ENCODE measurements at regions not wholly inside any gene's neighbourhood (a gene's known extent, or its start where the extent isn't known, plus 50 kb on each side); places are given as distances from the start of the nearest gene placed in this dataset.

DNA sequence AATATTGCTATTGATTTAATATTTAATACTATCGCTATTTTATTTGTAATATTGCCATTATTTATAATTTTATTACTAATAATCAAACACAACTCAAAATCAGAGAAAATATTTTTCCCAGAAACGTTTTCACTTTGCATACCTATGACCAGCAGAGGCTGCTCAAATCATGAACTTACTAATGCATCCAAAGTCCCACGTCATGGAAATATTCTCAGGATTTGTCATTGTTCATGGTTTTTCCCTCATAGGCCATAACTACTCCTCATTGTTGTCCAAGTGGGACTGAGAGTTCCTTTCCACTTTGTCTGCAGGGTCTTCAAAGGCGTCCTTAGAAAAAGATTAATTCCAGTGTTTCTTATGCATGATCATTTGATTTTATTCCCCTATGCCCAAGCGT is 344.8 kb downstream of the THBS2 start:
- Mint-ChIP-seq H3K36me3 (no peaks in the 10 kb centered on the region), H3K4me3 (no peak overlapping the region), H3K27ac (no peak overlapping the region), H3K27me3 (no peaks in the 10 kb centered on the region), H3K4me1 (ENCODE audit: unreplicated experiment) (peaks cover 6% of the 10 kb centered on the region), H3K9me3 (peaks cover 17% of the 10 kb centered on the region)
- TF ChIP-seq, protein P1, sequence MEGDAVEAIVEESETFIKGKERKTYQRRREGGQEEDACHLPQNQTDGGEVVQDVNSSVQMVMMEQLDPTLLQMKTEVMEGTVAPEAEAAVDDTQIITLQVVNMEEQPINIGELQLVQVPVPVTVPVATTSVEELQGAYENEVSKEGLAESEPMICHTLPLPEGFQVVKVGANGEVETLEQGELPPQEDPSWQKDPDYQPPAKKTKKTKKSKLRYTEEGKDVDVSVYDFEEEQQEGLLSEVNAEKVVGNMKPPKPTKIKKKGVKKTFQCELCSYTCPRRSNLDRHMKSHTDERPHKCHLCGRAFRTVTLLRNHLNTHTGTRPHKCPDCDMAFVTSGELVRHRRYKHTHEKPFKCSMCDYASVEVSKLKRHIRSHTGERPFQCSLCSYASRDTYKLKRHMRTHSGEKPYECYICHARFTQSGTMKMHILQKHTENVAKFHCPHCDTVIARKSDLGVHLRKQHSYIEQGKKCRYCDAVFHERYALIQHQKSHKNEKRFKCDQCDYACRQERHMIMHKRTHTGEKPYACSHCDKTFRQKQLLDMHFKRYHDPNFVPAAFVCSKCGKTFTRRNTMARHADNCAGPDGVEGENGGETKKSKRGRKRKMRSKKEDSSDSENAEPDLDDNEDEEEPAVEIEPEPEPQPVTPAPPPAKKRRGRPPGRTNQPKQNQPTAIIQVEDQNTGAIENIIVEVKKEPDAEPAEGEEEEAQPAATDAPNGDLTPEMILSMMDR (conservative IDR thresholded peaks at IDR 0.05) = peak; percentile 25
- no peak for DNase-seq (ENCODE audit: extremely low spot score, unreplicated experiment)

GRCh38 chr6:168908166-168908565 is 345.5 kb downstream of the THBS2 start:
- no peak overlapping the region for H3K4me3 Mint-ChIP-seq
- H3K4me1 Mint-ChIP-seq (ENCODE audit: unreplicated experiment) = peaks cover 6% of the 10 kb centered on the region
- no peak overlapping the region for H3K27ac Mint-ChIP-seq
- no peaks in the 10 kb centered on the region for H3K36me3 Mint-ChIP-seq
- TF ChIP-seq, protein P1 (conservative IDR thresholded peaks at IDR 0.05) = no peak
- no peaks in the 10 kb centered on the region for H3K27me3 Mint-ChIP-seq
- H3K9me3 Mint-ChIP-seq = peaks cover 17% of the 10 kb centered on the region
- DNase-seq (ENCODE audit: extremely low spot score, unreplicated experiment) = no peak

GRCh38 chr6:168906391-168906790 is 347.3 kb downstream of the THBS2 start:
- Mint-ChIP-seq H3K4me3 (no peak overlapping the region), H3K27ac (peak overlapping the region; percentile 67), H3K27me3 (peaks cover 4% of the 10 kb centered on the region), H3K4me1 (ENCODE audit: unreplicated experiment) (no peaks in the 10 kb centered on the region), H3K9me3 (peaks cover 13% of the 10 kb centered on the region), H3K36me3 (no peaks in the 10 kb centered on the region)
- no peak for DNase-seq (ENCODE audit: extremely low spot score, unreplicated experiment)
- TF ChIP-seq, protein P1 (conservative IDR thresholded peaks at IDR 0.05) = no peak

DNA sequence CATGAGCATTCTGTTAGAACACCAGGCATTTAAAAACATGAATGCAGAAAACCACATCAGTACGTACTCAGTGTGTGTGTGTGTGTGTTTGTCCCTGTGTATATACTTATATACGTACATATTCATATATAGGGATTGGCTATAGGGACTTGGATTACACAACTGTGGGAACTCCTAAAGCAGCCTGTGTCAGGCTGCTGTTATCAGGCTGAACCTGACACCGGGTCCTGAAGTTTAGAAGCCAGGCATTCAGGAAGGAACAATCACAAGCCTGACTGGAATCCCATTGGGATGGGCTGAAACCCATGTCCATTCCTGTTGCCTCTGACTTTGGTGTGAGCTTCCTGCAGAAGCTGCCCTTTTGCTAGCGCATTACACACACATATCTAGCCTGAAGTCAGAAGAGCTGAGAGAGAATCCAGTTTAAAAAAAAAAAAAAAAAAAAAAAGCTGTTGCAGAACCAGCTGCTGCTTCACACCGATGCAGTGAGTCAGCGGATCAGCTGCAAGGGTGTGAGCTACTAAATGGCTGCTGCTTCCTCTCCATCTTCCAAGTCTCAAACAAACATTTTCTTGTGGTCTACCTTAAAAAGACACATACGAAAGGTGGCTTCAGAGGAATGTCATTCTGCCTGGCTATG is 348.1 kb downstream of the THBS2 start:
- TF ChIP-seq, protein P1 (conservative IDR thresholded peaks at IDR 0.05) = no peak
- Mint-ChIP-seq H3K4me1 (ENCODE audit: unreplicated experiment) (no peaks in the 10 kb centered on the region), H3K4me3 (no peak overlapping the region)

DNA sequence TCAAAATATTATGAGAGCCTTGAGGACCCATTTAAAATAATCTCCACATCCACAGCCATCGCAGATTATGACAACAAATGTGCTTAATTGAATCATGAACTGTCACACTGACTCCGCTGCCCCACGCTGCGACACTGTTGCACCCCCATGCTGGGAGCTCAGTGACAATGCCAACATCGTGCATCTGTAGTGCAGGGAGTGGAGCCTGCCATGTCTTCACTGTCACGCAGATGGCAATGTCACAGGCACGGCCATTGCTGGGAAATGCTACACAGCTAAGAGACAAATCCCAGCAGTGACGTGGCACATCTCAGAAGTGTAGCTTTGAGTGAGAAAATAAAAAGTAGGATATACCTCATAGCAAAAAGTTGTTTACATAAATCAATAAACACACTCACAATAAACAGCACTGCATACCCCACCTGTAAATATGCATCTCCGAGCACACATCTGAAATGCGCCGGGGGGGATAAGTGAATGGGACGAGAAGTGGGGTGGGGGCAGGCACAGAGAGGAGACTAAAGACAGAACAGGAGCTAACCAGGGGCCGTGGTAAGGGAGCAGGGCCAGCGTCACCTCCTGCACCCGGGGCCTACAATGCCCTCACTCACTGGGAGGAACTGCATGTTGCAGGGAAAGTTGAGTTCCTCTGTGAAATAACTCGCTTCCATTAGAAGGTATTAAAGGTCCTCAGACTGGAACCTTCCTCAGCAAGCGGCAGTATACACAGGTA is 349.9 kb downstream of the THBS2 start:
- Mint-ChIP-seq H3K4me1 (ENCODE audit: unreplicated experiment) (no peaks in the 10 kb centered on the region), H3K27me3 (peaks cover 4% of the 10 kb centered on the region), H3K36me3 (no peaks in the 10 kb centered on the region), H3K4me3 (no peak overlapping the region), H3K9me3 (peaks cover 6% of the 10 kb centered on the region), H3K27ac (no peak overlapping the region)
- no peak for DNase-seq (ENCODE audit: extremely low spot score, unreplicated experiment)
- TF ChIP-seq, protein P1 (conservative IDR thresholded peaks at IDR 0.05) = no peak

More for the DNA sequence above, 348.1 kb downstream of the THBS2 start:
- no peaks in the 10 kb centered on the region for H3K36me3 Mint-ChIP-seq
- peaks cover 13% of the 10 kb centered on the region for H3K9me3 Mint-ChIP-seq
- no peak overlapping the region for H3K27ac Mint-ChIP-seq
- no peak for DNase-seq (ENCODE audit: extremely low spot score, unreplicated experiment)
- peaks cover 4% of the 10 kb centered on the region for H3K27me3 Mint-ChIP-seq

Data from type B pancreatic cell (in vitro differentiated cells).